HG02798 (cell line): ENCODE measurements at regions not wholly inside any gene's neighbourhood (a gene's known extent, or its start where the extent isn't known, plus 50 kb on each side); places are given as distances from the start of the nearest gene placed in this dataset.
"Not testable (repeated sequence)": the region's sequence is repeated elsewhere in the genome, so short reads cannot be mapped to it uniquely, and the experiment has no call there.

ENCODE experiments used
- ATAC-seq: cut with Tn5 transposase; IDR thresholded peaks from one replicate; pipeline ENCODE4 v1.9.1; 2021; ENCODE audit warnings: mild to moderate bottlenecking; ENCODE audit not compliant: unreplicated experiment, poor library complexity

GRCh38 chr11:97079244-97079643, 689.4 kb downstream of the JRKL start:
- ATAC-seq: no peak

GRCh38 chr11:97087419-97087818, 697.6 kb downstream of the JRKL start:
- peak; percentile 44 for ATAC-seq

- ATAC-seq: no peak
Observed at GRCh38 chr11:97092823-97093222, 703.0 kb downstream of the JRKL start.

GRCh38 chr11:97102180-97102579, 712.4 kb downstream of the JRKL start:
- ATAC-seq: not testable (repeated sequence)

GRCh38 chr11:97107604-97108003, 717.8 kb downstream of the JRKL start:
- ATAC-seq: peak; percentile 37

GRCh38 chr11:97109078-97109477, 719.3 kb downstream of the JRKL start:
- no peak for ATAC-seq

GRCh38 chr11:97110376-97110775, 720.6 kb downstream of the JRKL start:
- no peak for ATAC-seq

GRCh38 chr11:97111559-97111958, 721.7 kb downstream of the JRKL start:
- ATAC-seq: no peak

- ATAC-seq: no peak
Observed at GRCh38 chr11:97118614-97119200, 728.9 kb downstream of the JRKL start.

- no peak for ATAC-seq
Observed at GRCh38 chr11:97123237-97123636, 733.4 kb downstream of the JRKL start.

- ATAC-seq: no peak
Observed at GRCh38 chr11:97136067-97136466, 746.3 kb downstream of the JRKL start.

- ATAC-seq: peak; percentile 68
Observed at GRCh38 chr11:97140885-97141494, 751.2 kb downstream of the JRKL start.

- ATAC-seq: no peak
Observed at GRCh38 chr11:97143463-97143862, 753.6 kb downstream of the JRKL start.

GRCh38 chr11:97149741-97150140, 759.9 kb downstream of the JRKL start:
- no peak for ATAC-seq

GRCh38 chr11:97157221-97157740, 767.5 kb downstream of the JRKL start:
- ATAC-seq: no peak

GRCh38 chr11:97158243-97158642, 768.4 kb downstream of the JRKL start:
- ATAC-seq: no peak

- no peak for ATAC-seq
Observed at GRCh38 chr11:97163631-97164191, 773.9 kb downstream of the JRKL start.

GRCh38 chr11:97201743-97202612, 812.2 kb downstream of the JRKL start:
- no peak for ATAC-seq

- ATAC-seq: no peak
Observed at GRCh38 chr11:97202613-97203292, 812.9 kb downstream of the JRKL start.

- no peak for ATAC-seq
Observed at GRCh38 chr11:97218011-97218410, 828.2 kb downstream of the JRKL start.
